ENCODE measurements at regions not wholly inside any gene's neighbourhood (a gene's known extent, or its start where the extent isn't known, plus 50 kb on each side); places are given as distances from the start of the nearest gene placed in this dataset.
"Not testable (repeated sequence)": the region's sequence is repeated elsewhere in the genome, so short reads cannot be mapped to it uniquely, and the experiment has no call there.

- no peak for DNase-seq (ENCODE audit: low read depth)
- in situ Hi-C loops (cut with HindIII; ENCODE audit: low pct_unique_long_range_greater_than_20kb, low sequenced_read_pairs) = no loop called here
Measured at GRCh38 chr17:33525186-33525585, 232.1 kb upstream of the ASIC2 start.

GRCh38 chr17:33526717-33527116, 233.6 kb upstream of the ASIC2 start:
- in situ Hi-C loops (cut with HindIII; ENCODE audit: low pct_unique_long_range_greater_than_20kb, low sequenced_read_pairs) = no loop called here
- DNase-seq (ENCODE audit: low read depth) = no peak

GRCh38 chr17:33527290-33527689, 234.2 kb upstream of the ASIC2 start:
- in situ Hi-C loops (cut with HindIII; ENCODE audit: low pct_unique_long_range_greater_than_20kb, low sequenced_read_pairs) = no loop called here
- DNase-seq (ENCODE audit: low read depth) = no peak

GRCh38 chr17:33528846-33529245, 235.8 kb upstream of the ASIC2 start:
- in situ Hi-C loops (cut with HindIII; ENCODE audit: low pct_unique_long_range_greater_than_20kb, low sequenced_read_pairs) = no loop called here
- no peak for DNase-seq (ENCODE audit: low read depth)

- no peak for DNase-seq (ENCODE audit: low read depth)
- in situ Hi-C loops (cut with HindIII; ENCODE audit: low pct_unique_long_range_greater_than_20kb, low sequenced_read_pairs) = no loop called here
Measured at GRCh38 chr17:33529816-33530215, 236.7 kb upstream of the ASIC2 start.

- no peak for DNase-seq (ENCODE audit: low read depth)
- in situ Hi-C loops (cut with HindIII; ENCODE audit: low pct_unique_long_range_greater_than_20kb, low sequenced_read_pairs) = no loop called here
Measured at GRCh38 chr17:33531311-33531710, 238.2 kb upstream of the ASIC2 start.

- no peak for DNase-seq (ENCODE audit: low read depth)
- in situ Hi-C loops (cut with HindIII; ENCODE audit: low pct_unique_long_range_greater_than_20kb, low sequenced_read_pairs) = no loop called here
Measured at GRCh38 chr17:33534087-33534486, 241.0 kb upstream of the ASIC2 start.

- no peak for DNase-seq (ENCODE audit: low read depth)
- in situ Hi-C loops (cut with HindIII; ENCODE audit: low pct_unique_long_range_greater_than_20kb, low sequenced_read_pairs) = no loop called here
Measured at GRCh38 chr17:33545124-33545523, 252.0 kb upstream of the ASIC2 start.

- DNase-seq (ENCODE audit: low read depth) = no peak
- in situ Hi-C loops (cut with HindIII; ENCODE audit: low pct_unique_long_range_greater_than_20kb, low sequenced_read_pairs) = no loop called here
Measured at GRCh38 chr17:33550261-33550660, 257.2 kb upstream of the ASIC2 start.

- no peak for DNase-seq (ENCODE audit: low read depth)
- in situ Hi-C loops (cut with HindIII; ENCODE audit: low pct_unique_long_range_greater_than_20kb, low sequenced_read_pairs) = no loop called here
Measured at GRCh38 chr17:33551075-33551474, 258.0 kb upstream of the ASIC2 start.

- in situ Hi-C loops (cut with HindIII; ENCODE audit: low pct_unique_long_range_greater_than_20kb, low sequenced_read_pairs) = no loop called here
- DNase-seq (ENCODE audit: low read depth) = no peak
Measured at GRCh38 chr17:33551911-33552310, 258.8 kb upstream of the ASIC2 start.

- no peak for DNase-seq (ENCODE audit: low read depth)
- in situ Hi-C loops (cut with HindIII; ENCODE audit: low pct_unique_long_range_greater_than_20kb, low sequenced_read_pairs) = no loop called here
Measured at GRCh38 chr17:33560165-33560564, 267.1 kb upstream of the ASIC2 start.

- in situ Hi-C loops (cut with HindIII; ENCODE audit: low pct_unique_long_range_greater_than_20kb, low sequenced_read_pairs) = no loop called here
Measured at GRCh38 chr17:33560871-33561270, 267.8 kb upstream of the ASIC2 start.

GRCh38 chr17:33561569-33562334, 268.7 kb upstream of the ASIC2 start:
- in situ Hi-C loops (cut with HindIII; ENCODE audit: low pct_unique_long_range_greater_than_20kb, low sequenced_read_pairs) = no loop called here
- no peak for DNase-seq (ENCODE audit: low read depth)

More at GRCh38 chr17:33560871-33561270, 267.8 kb upstream of the ASIC2 start:
- no peak for DNase-seq (ENCODE audit: low read depth)

GRCh38 chr17:33562792-33563191, 269.7 kb upstream of the ASIC2 start:
- DNase-seq (ENCODE audit: low read depth) = no peak

GRCh38 chr17:33564146-33564545, 271.1 kb upstream of the ASIC2 start:
- in situ Hi-C loops (cut with HindIII; ENCODE audit: low pct_unique_long_range_greater_than_20kb, low sequenced_read_pairs) = no loop called here

More at GRCh38 chr17:33562792-33563191, 269.7 kb upstream of the ASIC2 start:
- in situ Hi-C loops (cut with HindIII; ENCODE audit: low pct_unique_long_range_greater_than_20kb, low sequenced_read_pairs) = no loop called here

GRCh38 chr17:33567223-33567622, 274.1 kb upstream of the ASIC2 start:
- no peak for DNase-seq (ENCODE audit: low read depth)
- in situ Hi-C loops (cut with HindIII; ENCODE audit: low pct_unique_long_range_greater_than_20kb, low sequenced_read_pairs) = no loop called here

More at GRCh38 chr17:33564146-33564545, 271.1 kb upstream of the ASIC2 start:
- no peak for DNase-seq (ENCODE audit: low read depth)

GRCh38 chr17:33572615-33573014, 279.5 kb upstream of the ASIC2 start:
- DNase-seq (ENCODE audit: low read depth) = peak; percentile 11
- in situ Hi-C loops (cut with HindIII; ENCODE audit: low pct_unique_long_range_greater_than_20kb, low sequenced_read_pairs) = no loop called here

GRCh38 chr17:33574942-33575445, 281.9 kb upstream of the ASIC2 start:
- DNase-seq (ENCODE audit: low read depth) = no peak
- in situ Hi-C loops (cut with HindIII; ENCODE audit: low pct_unique_long_range_greater_than_20kb, low sequenced_read_pairs) = no loop called here

- DNase-seq (ENCODE audit: low read depth); in situ Hi-C loops (cut with HindIII; ENCODE audit: low pct_unique_long_range_greater_than_20kb, low sequenced_read_pairs): not testable (repeated sequence)
Measured at GRCh38 chr17:33579740-33580139, 286.6 kb upstream of the ASIC2 start.

All from Caki2 (cell line).